ENCODE measurements at regions not wholly inside any gene's neighbourhood (a gene's known extent, or its start where the extent isn't known, plus 50 kb on each side); places are given as distances from the start of the nearest gene placed in this dataset.

GRCh38 chr15:36365963-36366362 is 213.5 kb upstream of the CDIN1 start:
- Mint-ChIP-seq H3K27me3 (ENCODE audit: insufficient read depth, unreplicated experiment) (no peaks in the 10 kb centered on the region), H3K4me3 (ENCODE audit: unreplicated experiment) (no peak overlapping the region), H3K27ac (ENCODE audit: unreplicated experiment) (no peak overlapping the region), H3K36me3 (ENCODE audit: insufficient read depth, unreplicated experiment) (no peaks in the 10 kb centered on the region), H3K4me1 (ENCODE audit: low read depth, unreplicated experiment) (no peaks in the 10 kb centered on the region), H3K9me3 (ENCODE audit: unreplicated experiment) (no peaks in the 10 kb centered on the region)
- Histone ChIP-seq H3K27me3 (replicated peaks; ENCODE audit: control insufficient read depth, insufficient read depth, low read length) (no peaks in the 10 kb centered on the region), H3K4me1 (peaks cover 13% of the 10 kb centered on the region; the same call in 1 of the 2 replicates), H3K4me3 (ENCODE audit: low read depth, low read length) (no peak overlapping the region), H3K36me3 (ENCODE audit: control insufficient read depth, insufficient read depth, low read length) (no peaks in the 10 kb centered on the region), H3K9me3 (no peaks in the 10 kb centered on the region)
- BruUV-seq (replicated peaks) = no TSS peak
- CTCF ChIA-PET = no interaction called here
- TF ChIP-seq CTCF (IDR thresholded peaks at IDR 0.05; ENCODE audit: insufficient read depth in 1 of 2, low read depth in 1 of 2, low read length in 1 of 2, severe bottlenecking in 1 of 2, unreplicated experiment in 1 of 2) = no peak
- POLR2A ChIA-PET = no interaction called here
- DNase-seq = no peak
- intact Hi-C loops (cut with micrococcal nuclease; ENCODE audit: unreplicated experiment) = no loop called here

DNA sequence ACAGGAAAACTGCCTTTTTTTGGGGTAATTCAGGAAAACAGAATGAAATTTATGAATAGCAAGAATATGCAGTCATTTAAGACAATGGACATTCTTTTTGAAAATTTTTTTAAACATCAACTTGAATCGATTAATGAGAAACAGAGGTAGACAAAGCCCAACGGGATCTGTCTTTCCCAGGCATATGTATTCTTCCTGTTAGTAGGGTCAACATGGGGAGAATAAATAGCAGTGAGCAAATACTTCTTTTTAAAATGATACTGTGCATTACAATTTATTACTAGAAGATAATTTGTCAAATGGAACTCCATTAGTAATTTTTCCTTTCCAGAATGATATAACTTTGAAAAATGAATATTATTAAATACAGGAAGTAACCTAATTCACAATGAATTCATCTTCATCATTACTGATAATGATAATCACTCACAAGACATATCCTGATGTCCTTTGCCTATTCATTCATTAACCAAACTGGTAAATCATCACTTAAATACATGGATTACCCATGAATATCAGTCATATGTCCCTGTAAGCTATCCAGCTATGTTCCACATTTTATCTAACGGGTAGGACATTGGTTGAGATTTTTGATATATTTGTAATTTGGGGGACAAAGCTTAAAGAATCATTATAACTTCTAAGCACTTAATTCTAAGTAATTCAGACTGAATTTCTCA is 209.2 kb upstream of the CDIN1 start:
- no peaks in the 10 kb centered on the region for H3K27me3 Mint-ChIP-seq (ENCODE audit: insufficient read depth, unreplicated experiment)
- no peak for TF ChIP-seq CTCF (IDR thresholded peaks at IDR 0.05; ENCODE audit: insufficient read depth in 1 of 2, low read depth in 1 of 2, low read length in 1 of 2, severe bottlenecking in 1 of 2, unreplicated experiment in 1 of 2)
- no peaks in the 10 kb centered on the region for H3K9me3 ChIP-seq
- H3K27ac Mint-ChIP-seq (ENCODE audit: unreplicated experiment) = no peak overlapping the region
- H3K36me3 Mint-ChIP-seq (ENCODE audit: insufficient read depth, unreplicated experiment) = no peaks in the 10 kb centered on the region
- no peaks in the 10 kb centered on the region for H3K36me3 ChIP-seq (ENCODE audit: control insufficient read depth, insufficient read depth, low read length)
- H3K27me3 ChIP-seq (replicated peaks; ENCODE audit: control insufficient read depth, insufficient read depth, low read length) = no peaks in the 10 kb centered on the region
- no TSS peak for BruUV-seq (replicated peaks)
- no peak for DNase-seq
- no peak overlapping the region for H3K4me3 ChIP-seq (ENCODE audit: low read depth, low read length)
- no peaks in the 10 kb centered on the region for H3K9me3 Mint-ChIP-seq (ENCODE audit: unreplicated experiment)
- H3K4me3 Mint-ChIP-seq (ENCODE audit: unreplicated experiment) = no peak overlapping the region
- intact Hi-C loops (cut with micrococcal nuclease; ENCODE audit: unreplicated experiment) = no loop called here
- H3K4me1 ChIP-seq = peaks cover 42% of the 10 kb centered on the region
- H3K4me1 Mint-ChIP-seq (ENCODE audit: low read depth, unreplicated experiment) = peaks cover 6% of the 10 kb centered on the region
- POLR2A ChIA-PET = no interaction called here
- CTCF ChIA-PET = no interaction called here

GRCh38 chr15:36370731-36371112 is 208.7 kb upstream of the CDIN1 start:
- intact Hi-C loops (cut with micrococcal nuclease; ENCODE audit: unreplicated experiment) = no loop called here
- DNase-seq = no peak
- POLR2A ChIA-PET = no interaction called here
- H3K27me3 ChIP-seq (replicated peaks; ENCODE audit: control insufficient read depth, insufficient read depth, low read length) = no peaks in the 10 kb centered on the region
- Mint-ChIP-seq H3K27me3 (ENCODE audit: insufficient read depth, unreplicated experiment) (no peaks in the 10 kb centered on the region), H3K4me1 (ENCODE audit: low read depth, unreplicated experiment) (peaks cover 6% of the 10 kb centered on the region), H3K4me3 (ENCODE audit: unreplicated experiment) (no peak overlapping the region), H3K27ac (ENCODE audit: unreplicated experiment) (no peak overlapping the region), H3K36me3 (ENCODE audit: insufficient read depth, unreplicated experiment) (no peaks in the 10 kb centered on the region), H3K9me3 (ENCODE audit: unreplicated experiment) (no peaks in the 10 kb centered on the region)
- H3K4me3 ChIP-seq (ENCODE audit: low read depth, low read length) = no peak overlapping the region
- CTCF ChIA-PET = no interaction called here
- TF ChIP-seq CTCF (IDR thresholded peaks at IDR 0.05; ENCODE audit: insufficient read depth in 1 of 2, low read depth in 1 of 2, low read length in 1 of 2, severe bottlenecking in 1 of 2, unreplicated experiment in 1 of 2) = no peak
- no TSS peak for BruUV-seq (replicated peaks)
- H3K9me3 ChIP-seq = no peaks in the 10 kb centered on the region
- peaks cover 42% of the 10 kb centered on the region for H3K4me1 ChIP-seq
- no peaks in the 10 kb centered on the region for H3K36me3 ChIP-seq (ENCODE audit: control insufficient read depth, insufficient read depth, low read length)

Measured in Caco-2 (cell line).